ENCODE measurements at regions not wholly inside any gene's neighbourhood (a gene's known extent, or its start where the extent isn't known, plus 50 kb on each side); places are given as distances from the start of the nearest gene placed in this dataset.
"Not testable (repeated sequence)": the region's sequence is repeated elsewhere in the genome, so short reads cannot be mapped to it uniquely, and the experiment has no call there.

DNA sequence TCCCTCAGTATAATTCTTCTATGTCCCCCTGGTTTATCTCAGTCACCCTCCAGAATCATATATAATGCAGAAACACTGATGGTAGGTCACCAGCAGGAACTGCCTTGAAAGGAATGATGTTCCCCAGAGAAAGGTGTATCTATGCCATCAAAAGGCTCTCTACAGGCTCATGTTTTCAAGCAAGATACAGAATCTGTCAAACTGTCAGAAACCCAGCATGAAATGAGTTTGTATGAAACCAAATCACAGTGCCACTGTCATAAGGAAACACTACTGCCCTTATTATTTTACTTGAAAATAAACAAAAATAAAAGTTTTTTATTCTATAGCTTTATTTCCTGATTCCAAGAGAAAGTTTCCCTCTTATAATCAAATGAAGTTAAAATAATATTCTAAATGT is 1064.5 kb upstream of the DDX18 start:
- intact Hi-C loops (cut with DNase I): no loop called here
- ATAC-seq (ENCODE audit: poor library complexity): no peak

DNA sequence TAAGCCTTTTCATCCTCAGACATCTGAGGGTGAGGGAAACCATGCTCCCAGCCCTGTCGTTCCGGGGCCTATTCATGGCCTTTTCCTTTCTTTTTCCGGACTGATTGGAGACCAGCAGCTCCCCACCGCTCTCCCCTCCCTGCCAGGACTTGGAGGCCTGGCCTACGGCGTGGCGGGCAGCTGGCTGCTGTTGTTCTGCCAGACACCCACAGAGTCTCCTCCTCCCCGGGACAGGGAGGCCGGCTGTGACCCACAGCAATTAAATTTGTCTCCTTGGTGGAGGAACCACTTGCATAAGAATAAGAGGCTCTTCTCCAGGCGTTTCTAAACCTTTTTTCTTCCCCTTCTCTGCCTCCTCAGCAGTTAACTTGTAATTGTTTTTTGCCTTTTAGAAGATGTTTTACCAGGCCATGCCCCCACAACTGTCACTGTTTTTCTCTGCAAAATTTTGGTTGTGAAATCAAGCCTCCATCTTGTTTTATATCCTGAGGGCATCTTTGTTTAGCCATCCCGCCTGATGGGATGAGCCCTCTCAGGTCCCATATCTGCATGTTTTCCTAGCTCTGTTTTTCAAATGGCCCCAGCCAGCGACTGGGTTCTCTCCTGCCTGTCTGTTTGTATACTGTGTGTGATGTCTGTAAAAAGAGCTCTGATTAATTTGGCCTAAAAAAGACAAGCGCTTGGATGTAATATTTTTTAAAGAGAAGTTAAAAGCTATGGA is 1060.0 kb upstream of the DDX18 start:
- DNase-seq: no peak
- intact Hi-C loops (cut with DNase I): no loop called here
- ATAC-seq (ENCODE audit: poor library complexity): no peak

More for the DNA sequence above, 1064.5 kb upstream of the DDX18 start:
- DNase-seq: no peak

GRCh38 chr2:116761864-116762263 is 1052.6 kb upstream of the DDX18 start:
- intact Hi-C loops (cut with DNase I): no loop called here
- ATAC-seq (ENCODE audit: poor library complexity): no peak
- DNase-seq: no peak

GRCh38 chr2:116769514-116769913 is 1045.0 kb upstream of the DDX18 start:
- ATAC-seq (ENCODE audit: poor library complexity) (no peak), DNase-seq (no peak)
- intact Hi-C loops (cut with DNase I): no loop called here

- intact Hi-C loops (cut with DNase I): no loop called here
- ATAC-seq (ENCODE audit: poor library complexity): no peak
- DNase-seq: no peak
These were observed 1037.9 kb upstream of the DDX18 start for GRCh38 chr2:116776556-116776955.

GRCh38 chr2:116787848-116788247 is 1026.6 kb upstream of the DDX18 start:
- DNase-seq (no peak), ATAC-seq (ENCODE audit: poor library complexity) (no peak)
- intact Hi-C loops (cut with DNase I): no loop called here

GRCh38 chr2:116802671-116803070 is 1011.8 kb upstream of the DDX18 start:
- DNase-seq (no peak), ATAC-seq (ENCODE audit: poor library complexity) (no peak)
- intact Hi-C loops (cut with DNase I): no loop called here

DNA sequence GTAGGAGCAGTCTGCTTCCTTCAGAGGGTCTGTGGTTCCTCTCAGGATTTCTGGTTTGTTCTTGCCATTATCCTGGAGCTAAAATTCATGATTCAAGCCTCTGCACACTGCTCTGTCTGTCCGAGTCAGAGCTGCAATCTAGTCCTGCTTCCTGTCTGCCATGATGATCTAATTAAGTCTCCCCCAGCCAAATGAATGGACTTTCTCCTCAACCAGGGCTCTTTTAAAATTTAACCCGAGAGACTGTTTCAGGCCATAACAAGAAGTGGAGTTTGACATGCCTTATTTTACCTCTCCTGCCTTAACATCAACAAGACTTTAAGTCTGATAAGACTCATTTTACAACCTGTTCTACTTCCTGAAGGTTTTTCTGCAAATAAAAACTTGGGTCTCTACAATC is 1009.6 kb upstream of the DDX18 start:
- ATAC-seq (ENCODE audit: poor library complexity) (no peak), DNase-seq (no peak)
- intact Hi-C loops (cut with DNase I): no loop called here

DNA sequence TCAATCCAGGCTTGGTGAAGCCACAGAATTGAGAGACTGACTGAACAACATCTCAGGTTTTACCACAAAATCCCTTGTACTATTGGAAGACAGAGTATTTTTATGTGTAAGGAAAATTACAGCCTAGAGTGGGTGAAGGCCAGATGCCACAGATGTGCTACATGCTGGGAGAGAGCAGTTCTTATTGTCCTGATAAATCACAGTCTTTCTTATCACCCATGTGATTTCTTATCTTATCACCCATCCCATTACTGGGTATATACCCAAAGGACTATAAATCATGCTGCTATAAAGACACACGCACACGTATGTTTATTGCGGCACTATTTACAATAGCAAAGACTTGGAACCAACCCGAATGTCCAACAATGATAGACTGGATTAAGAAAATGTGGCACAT is 1008.0 kb upstream of the DDX18 start:
- intact Hi-C loops (cut with DNase I); ATAC-seq (ENCODE audit: poor library complexity); DNase-seq: not testable (repeated sequence)

DNA sequence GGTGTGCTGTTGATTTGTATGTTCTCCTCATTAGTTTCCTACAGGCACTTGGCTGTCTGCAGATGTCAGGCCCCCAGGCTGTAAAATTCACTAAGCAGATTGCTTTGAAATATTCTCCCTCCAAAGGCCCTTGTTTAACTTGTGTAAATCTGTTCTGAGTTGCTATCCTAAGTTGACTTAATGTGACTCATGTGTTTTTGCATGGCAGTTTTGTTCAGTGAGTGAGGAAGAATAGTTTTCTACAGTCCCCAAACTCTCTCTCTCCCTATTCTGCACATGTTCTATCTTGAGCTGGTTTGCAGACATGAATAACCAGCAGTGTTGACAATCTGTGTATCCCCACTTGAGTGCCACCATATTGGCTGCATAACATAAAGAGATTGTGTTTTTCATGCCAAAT is 1005.4 kb upstream of the DDX18 start:
- DNase-seq (no peak), ATAC-seq (ENCODE audit: poor library complexity) (no peak)
- intact Hi-C loops (cut with DNase I): no loop called here

DNA sequence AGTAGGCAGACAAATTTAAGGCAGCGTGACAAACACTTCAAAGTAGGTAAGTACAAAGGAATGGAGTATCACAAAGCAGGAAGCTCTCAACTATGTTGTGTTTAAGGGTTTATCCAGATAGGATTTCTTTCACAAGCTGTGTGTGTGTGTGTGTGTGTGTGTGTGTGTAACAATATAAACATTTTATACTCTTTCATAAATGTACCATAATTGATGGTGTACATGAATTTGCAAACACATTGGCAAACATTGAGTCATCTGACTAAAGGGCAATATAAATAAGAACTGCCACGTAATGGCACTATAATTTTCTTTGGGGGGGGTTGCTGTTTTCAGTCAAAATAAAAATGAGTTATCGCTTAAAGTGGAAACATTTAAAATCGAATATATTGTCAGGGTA is 1004.4 kb upstream of the DDX18 start:
- intact Hi-C loops (cut with DNase I): no loop called here
- ATAC-seq (ENCODE audit: poor library complexity): no peak

DNA sequence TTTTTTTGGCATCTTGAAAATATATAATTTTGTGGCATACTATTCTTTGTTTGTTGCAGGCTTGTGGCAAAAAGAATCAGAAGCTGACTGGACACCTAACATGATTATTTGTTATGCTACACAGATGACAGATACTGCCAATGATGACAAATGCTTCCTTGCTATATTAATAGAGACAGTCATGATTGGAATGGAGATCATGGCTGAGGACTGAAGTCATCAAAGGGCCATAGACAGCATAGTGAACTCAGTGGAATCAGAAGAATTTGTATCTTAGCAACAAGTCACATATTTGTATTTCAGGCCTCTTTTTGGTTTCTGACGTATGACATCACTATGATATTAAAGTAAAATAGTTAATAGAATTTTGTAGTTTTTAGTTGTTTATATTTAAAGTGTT is 1003.8 kb upstream of the DDX18 start:
- no peak for DNase-seq
- no peak for ATAC-seq (ENCODE audit: poor library complexity)
- intact Hi-C loops (cut with DNase I): no loop called here

More for the DNA sequence above, 1004.4 kb upstream of the DDX18 start:
- DNase-seq: no peak

GRCh38 chr2:116819355-116819754 is 995.1 kb upstream of the DDX18 start:
- DNase-seq (no peak), ATAC-seq (ENCODE audit: poor library complexity) (no peak)
- intact Hi-C loops (cut with DNase I): no loop called here

DNA sequence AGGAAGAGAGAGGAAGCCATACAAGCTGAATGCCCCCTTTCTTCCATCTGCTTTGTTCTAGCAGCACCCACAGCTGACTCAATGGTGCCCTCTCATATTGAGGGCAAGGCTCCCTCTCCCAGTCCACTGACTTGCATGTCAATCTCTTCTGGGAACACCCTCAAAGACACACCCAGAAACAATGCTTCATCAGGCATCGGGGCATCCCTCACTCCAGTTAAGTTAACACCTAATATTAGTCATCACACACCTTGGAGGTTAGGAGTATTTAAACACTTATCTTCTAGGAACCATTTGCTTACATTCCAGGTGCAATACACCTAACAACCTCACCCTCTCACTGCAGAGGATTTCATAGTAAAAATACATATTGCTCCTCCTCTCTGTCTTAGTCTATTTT is 993.5 kb upstream of the DDX18 start:
- ATAC-seq (ENCODE audit: poor library complexity) (no peak), DNase-seq (no peak)
- intact Hi-C loops (cut with DNase I): no loop called here

DNA sequence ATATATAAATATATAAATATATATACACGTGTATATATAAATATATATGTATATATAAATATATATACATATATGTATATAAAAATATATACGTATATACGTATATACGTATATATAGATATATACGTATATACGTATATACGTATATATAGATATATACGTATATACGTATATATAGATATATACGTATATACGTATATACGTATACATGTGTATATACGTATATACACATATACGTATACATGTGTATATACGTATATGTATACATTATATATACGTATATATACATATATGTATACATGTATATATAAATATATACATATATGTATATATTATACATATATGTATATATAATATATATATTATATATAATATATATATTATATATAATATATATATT is 984.9 kb upstream of the DDX18 start:
- DNase-seq; intact Hi-C loops (cut with DNase I); ATAC-seq (ENCODE audit: poor library complexity): not testable (repeated sequence)

GRCh38 chr2:116832148-116832547 is 982.3 kb upstream of the DDX18 start:
- ATAC-seq (ENCODE audit: poor library complexity) (no peak), DNase-seq (no peak)
- intact Hi-C loops (cut with DNase I): no loop called here

GRCh38 chr2:116833052-116833451 is 981.4 kb upstream of the DDX18 start:
- intact Hi-C loops (cut with DNase I): no loop called here
- DNase-seq (no peak), ATAC-seq (ENCODE audit: poor library complexity) (no peak)

GRCh38 chr2:116842164-116842563 is 972.3 kb upstream of the DDX18 start:
- intact Hi-C loops (cut with DNase I): no loop called here
- no peak for ATAC-seq (ENCODE audit: poor library complexity)

DNA sequence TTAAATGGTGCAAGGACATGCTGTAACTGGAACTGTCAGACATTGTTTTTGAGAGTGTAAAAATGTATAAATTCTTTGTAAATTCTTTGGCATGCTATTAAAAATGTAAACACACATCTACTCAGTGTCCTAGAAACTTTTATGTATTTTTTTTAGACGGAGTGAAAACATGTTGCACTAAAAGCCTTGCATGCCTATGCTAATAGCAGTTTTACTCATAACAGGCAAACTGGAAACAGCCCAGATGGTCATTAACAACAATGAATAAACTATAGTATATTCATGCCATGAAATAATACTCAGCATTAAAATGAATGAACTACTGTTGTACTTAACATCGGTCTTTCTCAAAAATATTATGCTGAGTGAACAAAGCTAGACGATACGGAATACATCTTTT is 954.8 kb upstream of the DDX18 start:
- ATAC-seq (ENCODE audit: poor library complexity) (no peak), DNase-seq (no peak)
- intact Hi-C loops (cut with DNase I): no loop called here

More at GRCh38 chr2:116842164-116842563, 972.3 kb upstream of the DDX18 start:
- no peak for DNase-seq

- ATAC-seq (ENCODE audit: poor library complexity): no peak
- no peak for DNase-seq
- intact Hi-C loops (cut with DNase I): no loop called here
These were observed 940.5 kb upstream of the DDX18 start for GRCh38 chr2:116874021-116874420.

DNA sequence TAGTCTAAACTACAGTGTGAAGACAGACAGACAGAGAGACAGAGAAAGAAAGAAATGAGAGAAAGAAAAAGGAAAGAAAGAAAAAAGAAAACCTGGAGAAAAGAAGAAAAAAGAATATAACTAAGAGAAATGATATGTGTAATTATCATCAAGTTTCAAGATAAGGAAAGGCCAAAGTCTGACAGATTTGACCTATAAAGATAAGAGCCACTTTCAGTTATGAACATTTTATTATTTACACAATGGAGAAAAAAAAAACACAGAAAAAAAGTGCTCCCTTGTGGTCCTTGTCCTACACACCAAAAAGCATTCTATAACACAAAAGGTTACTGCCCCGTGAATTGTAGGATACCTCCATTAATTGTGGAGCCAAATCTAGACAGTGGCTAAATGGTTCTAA is 937.2 kb upstream of the DDX18 start:
- intact Hi-C loops (cut with DNase I): no loop called here
- ATAC-seq (ENCODE audit: poor library complexity) (no peak), DNase-seq (no peak)
